ENCODE measurements at regions not wholly inside any gene's neighbourhood (a gene's known extent, or its start where the extent isn't known, plus 50 kb on each side); places are given as distances from the start of the nearest gene placed in this dataset.

DNA sequence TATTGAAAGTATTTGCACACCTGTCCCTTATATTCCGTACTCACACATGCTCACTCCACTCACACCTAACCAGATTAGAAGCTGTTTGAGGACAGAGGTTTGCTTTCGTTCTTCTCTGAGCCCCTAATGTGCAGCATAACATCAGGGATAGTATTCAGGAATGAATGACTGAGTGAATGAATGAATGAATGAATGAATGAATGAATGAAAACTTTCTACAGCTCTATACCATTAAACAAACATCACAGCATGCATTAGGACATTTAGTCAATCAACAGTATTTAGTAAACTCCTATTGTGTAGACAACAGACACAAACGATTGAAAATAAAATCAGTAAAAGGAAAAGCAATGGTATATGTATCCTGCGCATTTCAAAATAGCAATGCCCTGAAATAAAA, 212.7 kb downstream of the SHQ1 start:
- BruUV-seq (replicated peaks): no TSS peak
- Histone ChIP-seq H3K56ac (ENCODE audit: extremely low read depth, insufficient read depth, low read length) (no peak overlapping the region), H3K14ac (replicated peaks; ENCODE audit: low read depth, low read length) (no peak overlapping the region), H3K36me3 (ENCODE audit: control insufficient read depth, insufficient read depth, low read length) (no peaks in the 10 kb centered on the region), H3K4me1 (ENCODE audit: control insufficient read depth, insufficient read depth, low read length) (no peaks in the 10 kb centered on the region), H2BK15ac (ENCODE audit: low read depth, low read length) (no peak overlapping the region), H4K5ac (ENCODE audit: low read depth, low read length) (no peak overlapping the region), H3K9me1 (ENCODE audit: insufficient read depth, low read length) (no peaks in the 10 kb centered on the region), H4K20me1 (ENCODE audit: insufficient read depth, low read length) (no peaks in the 10 kb centered on the region), H2BK120ac (ENCODE audit: low read depth, low read length) (no peak overlapping the region), H3K9ac (ENCODE audit: low read depth, low read length) (no peak overlapping the region), H3K18ac (ENCODE audit: low read depth, low read length) (no peak overlapping the region), H2BK20ac (ENCODE audit: low read depth, low read length) (no peak overlapping the region), H3K23ac (ENCODE audit: low read depth, low read length) (no peak overlapping the region), H4K8ac (ENCODE audit: low read depth in 2 of 2, low read length in 2 of 2) (no peak overlapping the region), H2BK5ac (ENCODE audit: low read depth, low read length, poor library complexity, severe bottlenecking) (no peak overlapping the region), H3K79me1 (ENCODE audit: low read depth in 1 of 2, low read length in 2 of 2) (no peaks in the 10 kb centered on the region), H3K9me3 (ENCODE audit: control insufficient read depth, insufficient read depth, low read length) (0 out of 2 replicates have a peak, but pooled peaks cover 1% of the 10 kb centered on the region), H3K27ac (ENCODE audit: insufficient read depth, low read length) (no peak overlapping the region), H2AK5ac (ENCODE audit: low read depth, low read length) (no peak overlapping the region), H2AK9ac (replicated peaks; ENCODE audit: low read depth, low read length, poor library complexity) (no peak overlapping the region), H3K4me2 (ENCODE audit: low read depth, low read length) (no peak overlapping the region), H4K91ac (ENCODE audit: insufficient read depth, low read depth, low read length) (no peak overlapping the region), H3K4ac (ENCODE audit: low read depth, low read length) (no peak overlapping the region), H2AFZ (replicated peaks; ENCODE audit: low read length, poor library complexity) (no peak overlapping the region), H3K4me3 (ENCODE audit: insufficient read depth, low read depth, low read length) (no peak overlapping the region), H3K27me3 (ENCODE audit: control insufficient read depth, insufficient read depth, low read length) (peaks cover 8% of the 10 kb centered on the region)
- intact Hi-C loops (cut with micrococcal nuclease): no loop called here
- TF ChIP-seq, protein P1, sequence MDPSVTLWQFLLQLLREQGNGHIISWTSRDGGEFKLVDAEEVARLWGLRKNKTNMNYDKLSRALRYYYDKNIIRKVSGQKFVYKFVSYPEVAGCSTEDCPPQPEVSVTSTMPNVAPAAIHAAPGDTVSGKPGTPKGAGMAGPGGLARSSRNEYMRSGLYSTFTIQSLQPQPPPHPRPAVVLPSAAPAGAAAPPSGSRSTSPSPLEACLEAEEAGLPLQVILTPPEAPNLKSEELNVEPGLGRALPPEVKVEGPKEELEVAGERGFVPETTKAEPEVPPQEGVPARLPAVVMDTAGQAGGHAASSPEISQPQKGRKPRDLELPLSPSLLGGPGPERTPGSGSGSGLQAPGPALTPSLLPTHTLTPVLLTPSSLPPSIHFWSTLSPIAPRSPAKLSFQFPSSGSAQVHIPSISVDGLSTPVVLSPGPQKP (IDR thresholded peaks at IDR 0.05; ENCODE audit: borderline replicate concordance, low read depth, low read length): no peak
- TF ChIP-seq MAZ (IDR thresholded peaks at IDR 0.05; ENCODE audit: borderline replicate concordance, low read depth, low read length) (no peak), FOS (IDR thresholded peaks at IDR 0.05; ENCODE audit: low read depth, low read length) (no peak), MAFK (IDR thresholded peaks at IDR 0.05; ENCODE audit: low read depth, low read length) (no peak), RFX5 (IDR thresholded peaks at IDR 0.05; ENCODE audit: low read depth, low read length) (no peak), POLR2A (IDR thresholded peaks at IDR 0.05; ENCODE audit: low read depth, low read length) (no peak), MXI1 (IDR thresholded peaks at IDR 0.05; ENCODE audit: borderline replicate concordance, low read depth, low read length) (no peak), NFE2L2 (IDR thresholded peaks at IDR 0.05; ENCODE audit: low read depth, low read length) (no peak), SMC3 (IDR thresholded peaks at IDR 0.05; ENCODE audit: low read depth, low read length) (no peak), RAD21 (IDR thresholded peaks at IDR 0.05; ENCODE audit: low read length) (no peak), BHLHE40 (IDR thresholded peaks at IDR 0.05; ENCODE audit: low read depth, low read length) (no peak), RCOR1 (IDR thresholded peaks at IDR 0.05; ENCODE audit: insufficient replicate concordance, low read length) (no peak)
- TF ChIP-seq, protein P2, sequence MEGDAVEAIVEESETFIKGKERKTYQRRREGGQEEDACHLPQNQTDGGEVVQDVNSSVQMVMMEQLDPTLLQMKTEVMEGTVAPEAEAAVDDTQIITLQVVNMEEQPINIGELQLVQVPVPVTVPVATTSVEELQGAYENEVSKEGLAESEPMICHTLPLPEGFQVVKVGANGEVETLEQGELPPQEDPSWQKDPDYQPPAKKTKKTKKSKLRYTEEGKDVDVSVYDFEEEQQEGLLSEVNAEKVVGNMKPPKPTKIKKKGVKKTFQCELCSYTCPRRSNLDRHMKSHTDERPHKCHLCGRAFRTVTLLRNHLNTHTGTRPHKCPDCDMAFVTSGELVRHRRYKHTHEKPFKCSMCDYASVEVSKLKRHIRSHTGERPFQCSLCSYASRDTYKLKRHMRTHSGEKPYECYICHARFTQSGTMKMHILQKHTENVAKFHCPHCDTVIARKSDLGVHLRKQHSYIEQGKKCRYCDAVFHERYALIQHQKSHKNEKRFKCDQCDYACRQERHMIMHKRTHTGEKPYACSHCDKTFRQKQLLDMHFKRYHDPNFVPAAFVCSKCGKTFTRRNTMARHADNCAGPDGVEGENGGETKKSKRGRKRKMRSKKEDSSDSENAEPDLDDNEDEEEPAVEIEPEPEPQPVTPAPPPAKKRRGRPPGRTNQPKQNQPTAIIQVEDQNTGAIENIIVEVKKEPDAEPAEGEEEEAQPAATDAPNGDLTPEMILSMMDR (conservative IDR thresholded peaks at IDR 0.05; ENCODE audit: low read depth, low read length): no peak
- TF ChIP-seq, protein P3, sequence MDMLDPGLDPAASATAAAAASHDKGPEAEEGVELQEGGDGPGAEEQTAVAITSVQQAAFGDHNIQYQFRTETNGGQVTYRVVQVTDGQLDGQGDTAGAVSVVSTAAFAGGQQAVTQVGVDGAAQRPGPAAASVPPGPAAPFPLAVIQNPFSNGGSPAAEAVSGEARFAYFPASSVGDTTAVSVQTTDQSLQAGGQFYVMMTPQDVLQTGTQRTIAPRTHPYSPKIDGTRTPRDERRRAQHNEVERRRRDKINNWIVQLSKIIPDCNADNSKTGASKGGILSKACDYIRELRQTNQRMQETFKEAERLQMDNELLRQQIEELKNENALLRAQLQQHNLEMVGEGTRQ (IDR thresholded peaks at IDR 0.05; ENCODE audit: low read depth, low read length): no peak
- no CpG with 5 or more reads among the region's 4 CpGs for WGBS, 2 experiments (ENCODE audit: extremely low coverage in 2 of 2, insufficient read length in 1 of 2)
- ChIA-PET POLR2A (ENCODE audit: unreplicated experiment) (no interaction called here), CTCF (no interaction called here)
- in situ Hi-C loops (cut with MboI; ENCODE audit: low sequenced_read_pairs): no loop called here
- no peak for DNase-seq
- dilution Hi-C loops (cut with HindIII; ENCODE audit: low sequenced_read_pairs, unreplicated experiment): no loop called here
- ATAC-seq (ENCODE audit: low read depth): no peak

Data from IMR-90 (cell line).